Upper lobe of left lung (tissue), 4 donors: ENCODE measurements at regions not wholly inside any gene's neighbourhood (a gene's known extent, or its start where the extent isn't known, plus 50 kb on each side); places are given as distances from the start of the nearest gene placed in this dataset.

Experiments used
- POLR2A ChIP-seq, 4 donors: fragments of 450-650 bp; IDR thresholded peaks; one replicate each; pipeline ENCODE4 v1.5.1; 2016 to 2017; ENCODE audit warnings: antibody characterized with exemption in 4 of 4, mild to moderate bottlenecking in 2 of 4
- TF ChIP-seq, protein P1 (sequence below), 6 experiments: fragments of 450-650 bp in 4 of 6; fragments of 200-600 bp in 2 of 6; sonication (generic) in 2 of 6; IDR thresholded peaks; one replicate each; pipeline ENCODE4 v1.5.1; 2016 to 2019; ENCODE audit warnings: antibody characterized with exemption in 6 of 6

DNA sequence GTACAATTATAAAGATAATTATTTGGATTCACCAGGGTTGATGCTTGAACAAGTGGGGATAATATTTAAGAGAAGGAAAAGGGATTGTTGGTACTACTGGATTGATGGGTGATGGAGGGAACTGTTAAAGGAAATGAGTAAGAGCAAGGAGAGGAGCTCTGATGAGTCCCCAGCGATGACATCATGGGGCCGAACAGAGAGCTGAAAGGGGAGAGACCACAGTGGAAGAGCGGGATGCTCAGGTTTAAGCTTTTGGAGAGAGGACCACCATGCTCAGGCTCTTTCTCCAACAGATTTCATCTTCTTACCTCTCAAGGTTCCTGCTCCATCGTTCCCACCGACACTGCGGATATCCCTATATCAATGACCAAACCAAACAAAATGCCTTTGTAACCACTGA lies 568.7 kb downstream of the ETS1 start:
- no peak for TF ChIP-seq POLR2A (IDR thresholded peaks at IDR 0.05)
- TF ChIP-seq, protein P1, sequence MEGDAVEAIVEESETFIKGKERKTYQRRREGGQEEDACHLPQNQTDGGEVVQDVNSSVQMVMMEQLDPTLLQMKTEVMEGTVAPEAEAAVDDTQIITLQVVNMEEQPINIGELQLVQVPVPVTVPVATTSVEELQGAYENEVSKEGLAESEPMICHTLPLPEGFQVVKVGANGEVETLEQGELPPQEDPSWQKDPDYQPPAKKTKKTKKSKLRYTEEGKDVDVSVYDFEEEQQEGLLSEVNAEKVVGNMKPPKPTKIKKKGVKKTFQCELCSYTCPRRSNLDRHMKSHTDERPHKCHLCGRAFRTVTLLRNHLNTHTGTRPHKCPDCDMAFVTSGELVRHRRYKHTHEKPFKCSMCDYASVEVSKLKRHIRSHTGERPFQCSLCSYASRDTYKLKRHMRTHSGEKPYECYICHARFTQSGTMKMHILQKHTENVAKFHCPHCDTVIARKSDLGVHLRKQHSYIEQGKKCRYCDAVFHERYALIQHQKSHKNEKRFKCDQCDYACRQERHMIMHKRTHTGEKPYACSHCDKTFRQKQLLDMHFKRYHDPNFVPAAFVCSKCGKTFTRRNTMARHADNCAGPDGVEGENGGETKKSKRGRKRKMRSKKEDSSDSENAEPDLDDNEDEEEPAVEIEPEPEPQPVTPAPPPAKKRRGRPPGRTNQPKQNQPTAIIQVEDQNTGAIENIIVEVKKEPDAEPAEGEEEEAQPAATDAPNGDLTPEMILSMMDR (IDR thresholded peaks at IDR 0.05): no peak
